Fibroblast of villous mesenchyme (primary cell): ENCODE measurements at regions not wholly inside any gene's neighbourhood (a gene's known extent, or its start where the extent isn't known, plus 50 kb on each side); places are given as distances from the start of the nearest gene placed in this dataset.

ENCODE experiments used
- DNase-seq: peaks from one replicate; pipeline ENCODE4 v3.0.0-alpha.2; 2010; ENCODE audit warnings: low read depth
- H3K4me3 ChIP-seq: 2 replicates; pipeline ENCODE4 v1.5.1; 2011; ENCODE audit warnings: low read depth, mild to moderate bottlenecking, low read length
- CTCF ChIP-seq: IDR thresholded peaks from 2 replicates; pipeline ENCODE4 v1.5.1; 2012; ENCODE audit warnings: low read depth, mild to moderate bottlenecking, low read length; ENCODE audit not compliant: insufficient read depth

GRCh38 chr15:58294681-58295254 is 137.0 kb upstream of the LIPC start:
- no peak overlapping the region for H3K4me3 ChIP-seq
- no peak for TF ChIP-seq CTCF
- DNase-seq = no peak

- no peak for TF ChIP-seq CTCF
- no peak overlapping the region for H3K4me3 ChIP-seq
- DNase-seq = no peak
Observed at GRCh38 chr15:58295637-58296215, 136.1 kb upstream of the LIPC start.

- no peak overlapping the region for H3K4me3 ChIP-seq
- TF ChIP-seq CTCF = no peak
- no peak for DNase-seq
Observed at GRCh38 chr15:58296276-58296675, 135.5 kb upstream of the LIPC start.

GRCh38 chr15:58297639-58298038 is 134.2 kb upstream of the LIPC start:
- no peak for TF ChIP-seq CTCF
- no peak for DNase-seq

GRCh38 chr15:58298879-58299850 is 132.6 kb upstream of the LIPC start:
- DNase-seq = peak; percentile 80
- no peak overlapping the region for H3K4me3 ChIP-seq
- TF ChIP-seq CTCF = no peak

More at GRCh38 chr15:58297639-58298038, 134.2 kb upstream of the LIPC start:
- no peak overlapping the region for H3K4me3 ChIP-seq

- H3K4me3 ChIP-seq = no peak overlapping the region
- no peak for DNase-seq
- no peak for TF ChIP-seq CTCF
Observed at GRCh38 chr15:58302832-58303231, 129.0 kb upstream of the LIPC start.
